ENCODE measurements at regions not wholly inside any gene's neighbourhood (a gene's known extent, or its start where the extent isn't known, plus 50 kb on each side); places are given as distances from the start of the nearest gene placed in this dataset.

DNA sequence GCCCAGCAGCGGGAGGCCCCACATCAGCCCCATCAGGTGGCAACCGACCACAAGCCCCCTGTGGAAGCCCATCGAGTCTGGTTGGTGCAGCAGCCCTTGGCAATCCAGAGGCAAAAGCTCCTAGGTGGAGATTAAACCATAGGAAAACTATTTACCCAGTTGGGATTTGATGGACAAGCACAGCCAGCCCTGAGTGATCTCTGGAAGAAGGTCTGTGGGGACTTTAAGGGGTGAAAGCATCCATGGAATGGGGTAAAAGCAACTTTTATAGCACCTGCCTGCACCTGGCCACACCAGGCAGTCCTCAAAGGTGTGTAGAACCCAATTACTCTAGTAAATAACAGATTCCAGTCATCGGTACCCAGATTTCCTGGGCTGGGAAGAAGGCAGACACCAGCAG is 206.3 kb downstream of the IGSF11 start:
- TF ChIP-seq EZH2 (IDR thresholded peaks at IDR 0.05; ENCODE audit: insufficient read depth, poor library complexity, severe bottlenecking) (no peak), EZH2phosphoT487 (IDR thresholded peaks at IDR 0.05; ENCODE audit: insufficient read depth, low read depth) (no peak)

All from GM23248 (cell line).